ENCODE measurements at regions not wholly inside any gene's neighbourhood (a gene's known extent, or its start where the extent isn't known, plus 50 kb on each side); places are given as distances from the start of the nearest gene placed in this dataset.
A peak's percentile ranks its signal among the peaks of the same experiment; 100 is the strongest.

DNA sequence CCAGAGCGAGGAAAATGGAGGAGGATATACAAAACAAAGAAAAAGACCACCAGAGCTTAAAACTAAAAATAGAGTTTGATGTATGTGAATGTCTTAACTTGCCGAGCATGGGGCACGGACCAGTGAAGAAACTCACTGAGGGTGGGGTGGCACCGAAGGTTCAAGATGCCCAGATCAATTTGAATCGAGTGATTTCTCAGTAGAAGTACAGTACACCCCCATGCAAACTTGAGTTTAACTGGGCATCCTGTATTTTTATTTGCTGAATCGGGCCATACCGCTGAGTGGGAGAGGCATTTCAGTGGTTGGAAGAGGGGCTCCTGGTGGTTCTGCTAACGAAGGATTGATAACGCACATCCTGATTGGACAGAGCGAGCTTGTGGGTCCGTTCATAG, 81.7 kb downstream of the ANKRD60 start:
- no peak for TF ChIP-seq POLR2A (IDR thresholded peaks at IDR 0.05)
- TF ChIP-seq, protein P1, sequence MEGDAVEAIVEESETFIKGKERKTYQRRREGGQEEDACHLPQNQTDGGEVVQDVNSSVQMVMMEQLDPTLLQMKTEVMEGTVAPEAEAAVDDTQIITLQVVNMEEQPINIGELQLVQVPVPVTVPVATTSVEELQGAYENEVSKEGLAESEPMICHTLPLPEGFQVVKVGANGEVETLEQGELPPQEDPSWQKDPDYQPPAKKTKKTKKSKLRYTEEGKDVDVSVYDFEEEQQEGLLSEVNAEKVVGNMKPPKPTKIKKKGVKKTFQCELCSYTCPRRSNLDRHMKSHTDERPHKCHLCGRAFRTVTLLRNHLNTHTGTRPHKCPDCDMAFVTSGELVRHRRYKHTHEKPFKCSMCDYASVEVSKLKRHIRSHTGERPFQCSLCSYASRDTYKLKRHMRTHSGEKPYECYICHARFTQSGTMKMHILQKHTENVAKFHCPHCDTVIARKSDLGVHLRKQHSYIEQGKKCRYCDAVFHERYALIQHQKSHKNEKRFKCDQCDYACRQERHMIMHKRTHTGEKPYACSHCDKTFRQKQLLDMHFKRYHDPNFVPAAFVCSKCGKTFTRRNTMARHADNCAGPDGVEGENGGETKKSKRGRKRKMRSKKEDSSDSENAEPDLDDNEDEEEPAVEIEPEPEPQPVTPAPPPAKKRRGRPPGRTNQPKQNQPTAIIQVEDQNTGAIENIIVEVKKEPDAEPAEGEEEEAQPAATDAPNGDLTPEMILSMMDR (IDR thresholded peaks at IDR 0.05) = no peak
- H3K4me1 ChIP-seq = no peaks in the 10 kb centered on the region
- no peaks in the 10 kb centered on the region for H3K27me3 ChIP-seq
- H3K4me3 ChIP-seq = no peak overlapping the region
- peak overlapping the region; percentile 41 to 70 for H3K27ac ChIP-seq
- H3K9me3 ChIP-seq = no peaks in the 10 kb centered on the region
- DNase-seq = peak in 1 of 2 donors; percentile 10
- intact Hi-C loops (cut with DNase I; ENCODE audit: low total_unique reads) = no loop called here
- H3K36me3 ChIP-seq = no peaks in the 10 kb centered on the region

DNA sequence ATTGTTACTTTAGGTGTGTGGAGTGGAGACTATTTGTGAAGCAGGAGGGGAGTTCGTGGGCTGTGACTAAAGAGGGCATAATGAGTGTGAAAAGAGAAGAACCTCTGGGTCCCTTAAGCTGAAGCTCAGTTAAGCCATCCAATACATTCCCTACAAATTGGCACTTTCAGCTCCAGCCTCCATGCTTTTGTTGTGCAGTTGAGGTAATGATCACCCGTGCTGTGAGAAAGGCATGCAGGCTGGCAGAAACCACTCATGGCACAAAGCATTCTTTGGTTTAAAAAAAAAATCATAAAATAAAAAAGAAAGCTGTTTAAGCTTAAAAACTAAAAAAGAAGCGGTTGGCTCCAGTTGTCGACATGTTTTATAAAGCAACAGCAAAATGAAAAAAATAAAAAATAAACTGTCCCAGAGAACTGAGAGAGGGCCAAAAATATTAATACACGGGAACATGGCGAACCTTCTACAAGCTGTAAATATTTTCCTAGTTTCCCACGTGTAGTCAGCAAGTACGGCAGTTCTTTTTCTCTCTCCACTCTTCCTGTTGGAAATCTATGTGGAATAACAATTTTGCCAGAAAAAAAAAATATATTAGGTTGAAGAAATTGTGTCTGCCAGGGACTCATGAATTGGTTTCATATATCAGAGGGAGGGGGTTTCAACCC, 82.2 kb downstream of the ANKRD60 start:
- peak in 1 of 2 donors; percentile 2 for DNase-seq
- Histone ChIP-seq H3K4me1 (no peaks in the 10 kb centered on the region), H3K4me3 (no peak overlapping the region), H3K36me3 (no peaks in the 10 kb centered on the region), H3K27me3 (no peaks in the 10 kb centered on the region), H3K9me3 (no peaks in the 10 kb centered on the region), H3K27ac (peak overlapping the region; percentile 41 to 70)
- TF ChIP-seq, protein P1 (IDR thresholded peaks at IDR 0.05) = no peak
- no peak for TF ChIP-seq POLR2A (IDR thresholded peaks at IDR 0.05)
- intact Hi-C loops (cut with DNase I; ENCODE audit: low total_unique reads) = no loop called here

DNA sequence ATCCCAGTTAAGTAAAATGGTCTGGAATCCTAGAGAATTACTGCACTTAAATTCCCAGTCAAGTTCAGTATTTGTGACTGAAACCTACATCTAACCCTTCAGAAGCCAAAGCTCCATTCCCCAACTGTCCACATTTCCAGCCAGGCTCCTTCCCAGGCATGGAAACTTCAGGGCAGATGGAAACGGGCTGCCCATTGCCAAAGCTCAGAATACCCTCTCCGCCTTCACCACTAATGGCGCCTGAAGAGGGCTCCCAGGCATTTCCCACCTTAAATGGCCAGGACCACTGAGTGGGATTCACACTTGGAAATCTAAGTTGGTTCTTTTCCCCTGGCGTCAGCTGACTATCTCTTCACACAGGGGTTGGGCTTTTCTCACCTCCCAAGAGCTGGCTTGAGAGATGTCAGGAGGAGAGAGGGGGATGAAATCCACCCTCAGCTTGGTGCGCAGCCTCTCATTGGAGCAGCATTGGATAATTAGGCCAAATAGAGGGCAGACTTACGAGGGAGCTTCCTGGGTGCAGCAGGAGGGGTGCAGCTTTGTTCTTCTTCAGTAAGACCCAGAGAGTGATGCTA, 82.9 kb downstream of the ANKRD60 start:
- DNase-seq = no peak
- intact Hi-C loops (cut with DNase I; ENCODE audit: low total_unique reads) = no loop called here
- Histone ChIP-seq H3K9me3 (no peaks in the 10 kb centered on the region), H3K27me3 (no peaks in the 10 kb centered on the region), H3K4me3 (no peak overlapping the region), H3K36me3 (no peaks in the 10 kb centered on the region), H3K27ac (peak overlapping the region; percentile 41 to 69), H3K4me1 (no peaks in the 10 kb centered on the region)
- TF ChIP-seq, protein P1 (IDR thresholded peaks at IDR 0.05) = no peak
- TF ChIP-seq POLR2A (IDR thresholded peaks at IDR 0.05) = no peak

DNA sequence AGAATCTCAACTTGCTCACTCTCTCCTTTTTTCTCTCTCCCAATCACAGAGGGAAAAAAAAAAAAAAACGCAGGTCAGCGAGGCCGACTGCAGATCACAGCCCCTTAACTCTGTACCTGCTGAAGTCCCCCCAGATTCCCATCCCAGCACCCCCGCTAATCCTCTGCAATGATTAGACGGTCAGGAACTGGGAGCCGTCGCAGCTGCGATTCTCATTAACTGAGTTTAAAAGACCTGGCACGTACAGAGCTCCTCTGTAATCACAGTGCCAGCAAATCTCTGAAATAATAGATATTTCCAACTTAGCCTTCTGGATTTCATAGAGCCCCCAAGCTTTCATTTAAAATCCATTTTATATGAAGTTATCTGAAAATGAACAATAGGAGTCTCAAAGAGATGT, 84.4 kb downstream of the ANKRD60 start:
- H3K4me3 ChIP-seq = no peak overlapping the region
- H3K27me3 ChIP-seq = no peaks in the 10 kb centered on the region
- DNase-seq = no peak
- no peaks in the 10 kb centered on the region for H3K9me3 ChIP-seq
- intact Hi-C loops (cut with DNase I; ENCODE audit: low total_unique reads) = no loop called here
- no peaks in the 10 kb centered on the region for H3K4me1 ChIP-seq
- TF ChIP-seq POLR2A (IDR thresholded peaks at IDR 0.05) = no peak
- TF ChIP-seq, protein P1 (IDR thresholded peaks at IDR 0.05) = no peak
- H3K36me3 ChIP-seq = no peaks in the 10 kb centered on the region
- H3K27ac ChIP-seq = no peak overlapping the region

DNA sequence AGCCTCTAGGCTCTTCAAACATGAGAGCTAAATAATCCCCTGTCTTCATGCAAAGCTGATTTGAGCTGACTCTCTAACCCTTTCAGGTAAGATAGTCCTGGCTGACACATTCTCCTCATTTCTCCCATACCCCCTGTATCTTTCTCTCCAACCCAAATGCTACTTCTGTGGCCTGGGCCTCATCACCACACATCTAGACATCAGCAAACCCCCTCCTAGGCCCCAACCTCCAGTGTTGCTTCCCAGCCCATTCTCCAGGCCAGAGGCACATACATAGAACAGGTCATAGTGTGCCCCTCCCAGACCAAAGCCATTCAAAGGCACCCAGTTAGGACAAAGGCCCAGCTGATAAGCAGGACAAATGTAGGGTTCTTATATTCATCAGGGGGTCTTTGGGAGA, 84.9 kb downstream of the ANKRD60 start:
- no peak for DNase-seq
- intact Hi-C loops (cut with DNase I; ENCODE audit: low total_unique reads) = no loop called here
- H3K36me3 ChIP-seq = no peaks in the 10 kb centered on the region
- H3K27ac ChIP-seq = no peak overlapping the region
- no peak overlapping the region for H3K4me3 ChIP-seq
- no peaks in the 10 kb centered on the region for H3K4me1 ChIP-seq
- H3K9me3 ChIP-seq = no peaks in the 10 kb centered on the region
- no peaks in the 10 kb centered on the region for H3K27me3 ChIP-seq
- TF ChIP-seq, protein P1 (IDR thresholded peaks at IDR 0.05) = no peak
- TF ChIP-seq POLR2A (IDR thresholded peaks at IDR 0.05) = no peak

All from uterus (tissue), 3 donors.